NCI-H1436 treated with DMSO at 0.1 percent for 48 hours (cell line): ENCODE measurements at regions not wholly inside any gene's neighbourhood (a gene's known extent, or its start where the extent isn't known, plus 50 kb on each side); places are given as distances from the start of the nearest gene placed in this dataset.
"Not testable (repeated sequence)": the region's sequence is repeated elsewhere in the genome, so short reads cannot be mapped to it uniquely, and the experiment has no call there.

Experiments
- DNase-seq: peaks from one replicate; lab custom pipeline; 2025; lab: John Stamatoyannopoulos, UW

DNA sequence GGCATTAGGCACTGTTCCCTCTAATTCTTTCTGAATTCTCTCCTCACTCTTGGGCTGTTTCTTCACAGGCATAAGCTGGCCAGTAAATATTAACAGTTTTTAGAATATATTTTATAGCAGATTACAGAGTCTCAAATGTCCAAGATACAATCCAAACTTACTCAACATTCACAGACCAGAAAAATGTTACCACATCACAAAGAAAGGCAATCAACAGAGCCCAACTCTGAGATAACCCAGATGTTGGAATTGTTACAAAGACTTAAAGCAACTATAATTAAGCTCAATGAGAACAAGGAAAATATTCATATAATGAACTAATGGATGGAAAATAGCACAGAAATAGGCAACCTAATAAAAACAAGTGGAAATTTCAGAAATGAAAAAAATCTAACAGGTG lies 401.1 kb upstream of the RGMB start:
- DNase-seq, result no peak

GRCh38 chr5:98391921-98392625 lies 381.4 kb upstream of the RGMB start:
- no peak for DNase-seq

- not testable (repeated sequence) for DNase-seq
Observed at GRCh38 chr5:98393205-98393604, 380.3 kb upstream of the RGMB start.

DNA sequence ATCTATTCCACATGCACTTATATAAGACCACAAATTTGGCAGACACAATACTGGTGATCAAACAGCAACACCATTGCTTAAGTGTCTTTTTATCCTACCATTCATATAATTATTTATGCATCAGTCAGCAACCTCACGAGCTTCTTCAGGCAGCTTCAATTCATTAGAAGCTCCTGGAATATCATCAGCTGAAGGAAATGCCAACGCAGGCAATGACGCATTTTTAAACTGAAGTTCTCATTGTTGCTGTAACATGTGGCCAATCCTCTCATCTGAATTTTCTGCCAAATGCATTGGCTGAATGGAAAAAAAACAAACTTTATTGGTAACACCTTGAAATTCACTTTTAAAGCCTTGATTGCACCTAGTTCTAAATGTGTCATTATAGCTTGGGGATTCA lies 376.4 kb upstream of the RGMB start:
- no peak for DNase-seq

DNA sequence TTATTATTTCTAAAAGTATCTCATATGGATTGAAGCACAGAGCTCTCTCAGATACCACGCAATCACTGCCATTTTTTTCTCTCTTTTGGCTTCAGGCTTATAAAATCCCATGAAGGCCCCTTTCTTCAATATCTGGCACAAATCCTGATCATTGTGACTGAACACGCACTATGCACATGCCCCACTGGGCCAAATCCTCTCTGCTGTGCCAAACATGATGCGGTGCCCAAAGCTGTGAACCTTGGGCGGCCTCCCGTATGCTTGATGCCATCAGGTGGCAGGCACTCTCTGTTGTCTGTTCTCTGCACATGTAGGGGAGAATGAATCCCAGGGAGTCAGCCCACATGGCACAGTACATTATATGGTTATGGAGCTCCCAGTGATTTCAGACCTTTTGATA lies 375.0 kb upstream of the RGMB start:
- DNase-seq, result no peak

DNA sequence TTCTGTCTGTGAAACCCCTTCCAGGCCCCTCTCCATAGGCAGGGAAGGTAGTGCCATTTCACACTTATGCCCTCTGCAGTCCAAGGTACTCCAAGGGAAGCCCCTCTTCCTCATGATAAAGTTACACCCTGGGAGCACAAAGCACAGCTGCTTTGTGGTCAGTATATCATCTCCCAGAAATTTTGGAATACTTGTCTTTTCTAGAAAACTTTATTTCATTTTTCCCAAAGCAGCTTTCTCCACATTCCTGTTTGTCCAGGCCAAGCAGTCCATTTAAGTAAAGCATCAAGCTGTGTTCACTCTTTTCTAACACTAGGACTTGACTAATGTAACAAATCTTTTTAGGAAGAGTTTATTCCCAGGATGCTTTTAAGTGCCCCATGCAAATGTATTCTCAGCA lies 371.8 kb upstream of the RGMB start:
- no peak for DNase-seq

DNA sequence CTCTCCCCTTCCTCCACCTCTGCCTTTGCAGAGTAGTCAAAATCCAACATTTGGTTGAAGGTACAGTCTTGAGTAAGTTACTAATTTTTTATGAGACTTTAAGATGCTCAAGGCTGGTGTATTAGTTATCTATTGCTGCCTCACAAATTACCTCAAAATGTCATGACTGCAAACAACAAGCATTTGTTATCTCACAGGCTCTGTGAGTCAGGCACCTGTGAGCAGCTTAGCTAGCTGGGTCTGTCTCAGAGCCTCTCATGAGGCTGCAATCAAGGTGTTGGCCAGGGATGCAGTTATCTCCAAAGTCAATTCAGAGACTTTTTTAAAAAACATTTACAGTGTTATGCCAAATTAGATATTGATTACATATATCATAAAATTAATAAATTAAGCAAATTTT lies 371.3 kb upstream of the RGMB start:
- no peak for DNase-seq

- DNase-seq, result no peak
Observed at GRCh38 chr5:98403131-98403530, 370.3 kb upstream of the RGMB start.

- DNase-seq, result no peak
Observed at GRCh38 chr5:98414938-98415337, 358.5 kb upstream of the RGMB start.

DNA sequence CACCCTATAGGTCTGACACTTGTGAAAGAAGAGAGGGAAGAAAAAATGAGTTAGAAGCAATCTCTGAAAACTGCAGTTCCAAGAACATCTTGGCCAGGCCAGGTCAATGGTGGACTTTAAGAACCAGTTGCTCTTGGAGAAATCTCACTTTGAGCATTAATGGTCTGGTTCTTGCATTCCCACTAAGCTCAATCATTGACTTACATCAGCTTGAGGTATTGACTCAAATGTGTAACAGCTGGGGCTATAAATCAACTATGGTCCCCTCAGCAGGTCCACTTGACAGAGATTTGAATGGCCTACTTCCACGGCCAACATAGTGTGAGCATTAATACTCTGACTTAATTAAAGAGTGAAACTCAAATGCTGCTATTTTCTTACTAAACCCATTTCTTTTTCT lies 357.8 kb upstream of the RGMB start:
- no peak for DNase-seq

DNA sequence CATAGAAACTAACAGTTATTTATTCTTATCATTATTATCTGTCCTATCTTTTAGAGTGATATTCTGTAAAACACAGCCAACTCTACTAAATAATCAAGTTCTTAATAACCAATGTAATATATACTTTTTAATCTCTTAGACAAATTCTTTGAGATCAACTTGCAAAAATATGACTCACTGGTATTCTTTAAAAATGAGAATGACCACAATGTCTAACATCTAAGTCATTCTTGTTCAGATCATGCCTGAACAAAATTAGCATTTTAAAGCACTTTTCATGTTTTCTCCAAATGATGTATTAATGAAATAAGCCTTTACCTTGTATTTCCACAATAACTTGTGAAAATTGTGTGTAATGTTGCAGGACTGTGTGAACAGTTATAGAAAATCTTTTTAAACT lies 356.9 kb upstream of the RGMB start:
- DNase-seq, result no peak

DNA sequence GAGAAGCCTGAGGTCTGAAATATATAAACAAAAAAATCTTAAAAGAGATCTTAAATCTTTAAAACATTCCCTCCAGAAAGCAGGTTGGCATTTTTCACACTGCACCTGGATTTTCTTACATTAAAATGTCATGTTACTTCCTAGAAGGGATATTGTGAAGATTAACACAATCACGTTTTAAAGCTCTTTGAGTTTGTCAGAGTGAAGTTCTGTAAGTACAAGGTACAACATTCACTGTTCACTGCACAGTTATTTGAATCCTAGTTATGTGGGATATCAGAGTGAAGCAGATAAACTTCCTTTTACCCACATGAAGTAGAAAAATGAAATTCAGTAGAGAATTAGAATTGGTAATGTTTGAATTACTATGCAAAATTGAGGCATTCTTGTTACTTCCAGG lies 353.6 kb upstream of the RGMB start:
- no peak for DNase-seq

GRCh38 chr5:98424681-98425450 lies 348.6 kb upstream of the RGMB start:
- no peak for DNase-seq

DNA sequence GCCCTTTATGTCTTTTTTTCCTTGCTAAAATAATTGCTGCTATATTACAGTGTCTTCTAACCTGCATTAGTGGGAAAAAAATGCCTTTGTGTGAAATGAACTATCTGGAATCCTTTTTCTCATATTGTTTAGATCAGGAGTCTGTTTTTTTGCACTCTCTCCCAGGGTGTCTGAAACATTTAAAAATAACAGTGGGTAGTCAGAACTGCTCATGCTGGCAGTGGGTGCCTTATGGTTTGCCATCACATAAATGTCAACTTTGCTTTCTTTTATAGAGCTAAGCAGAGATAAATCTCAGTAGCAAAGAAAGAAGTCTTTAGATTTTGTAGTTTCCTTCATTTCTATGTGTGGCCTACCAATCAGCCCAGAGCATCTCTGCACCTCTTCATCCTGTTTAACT lies 347.8 kb upstream of the RGMB start:
- DNase-seq, result no peak

DNA sequence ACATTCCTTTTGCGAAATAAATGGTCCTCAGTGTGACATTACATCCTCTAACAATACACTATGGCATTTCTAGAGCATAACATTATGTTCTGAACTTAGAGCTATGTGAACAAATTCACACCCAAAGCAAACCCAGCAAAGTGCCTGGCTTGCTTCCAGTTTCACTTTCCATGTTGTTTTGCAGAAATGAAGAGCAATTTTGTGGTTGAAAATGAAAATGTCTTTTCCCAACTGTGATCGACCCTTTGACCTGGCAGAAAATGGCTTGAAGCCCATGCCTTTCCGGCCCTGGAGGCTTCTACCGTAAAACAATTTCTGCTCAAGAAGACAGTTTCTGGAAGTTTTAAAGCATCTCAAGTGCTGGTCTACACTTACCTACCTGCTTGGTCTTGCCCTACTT lies 344.7 kb upstream of the RGMB start:
- no peak for DNase-seq

DNA sequence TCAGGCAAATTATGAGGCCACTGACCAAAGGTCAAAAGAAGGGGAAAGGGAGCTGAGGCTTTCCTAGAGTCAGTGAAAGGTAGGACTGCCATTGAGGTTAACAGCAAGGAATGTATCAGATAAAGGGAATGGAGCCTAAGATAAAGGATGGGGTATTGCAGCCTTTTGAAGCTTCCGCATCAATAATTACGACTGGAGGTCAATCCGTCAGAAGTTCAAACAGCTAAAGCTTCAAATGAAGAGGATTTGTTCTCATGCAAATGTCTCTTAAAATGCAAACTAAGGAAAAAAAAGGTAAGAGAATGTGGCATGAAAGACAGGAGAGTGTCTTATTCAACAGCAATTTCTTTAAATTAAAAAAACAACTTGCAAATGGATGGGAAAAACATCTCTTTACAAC lies 341.1 kb upstream of the RGMB start:
- DNase-seq, result no peak

GRCh38 chr5:98433022-98433421 lies 340.4 kb upstream of the RGMB start:
- no peak for DNase-seq

DNA sequence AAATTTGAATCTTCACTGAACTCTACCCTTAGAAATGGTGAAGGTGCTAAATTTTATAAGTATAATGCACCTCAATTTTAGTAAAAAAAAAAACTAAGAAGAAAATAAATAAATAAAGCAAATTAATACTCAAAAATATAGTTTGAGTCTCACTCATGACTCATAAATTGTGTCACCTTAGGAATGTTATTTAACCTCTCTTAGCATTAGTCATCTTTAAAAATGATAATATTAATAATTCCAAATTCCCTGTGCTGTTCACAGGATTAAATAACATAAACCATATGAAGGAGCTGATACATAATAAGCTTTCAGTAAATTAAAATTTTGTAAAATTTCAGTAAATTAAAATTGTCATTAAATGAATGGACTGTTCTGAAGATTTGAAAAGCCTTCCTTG lies 339.8 kb upstream of the RGMB start:
- DNase-seq, result no peak

DNA sequence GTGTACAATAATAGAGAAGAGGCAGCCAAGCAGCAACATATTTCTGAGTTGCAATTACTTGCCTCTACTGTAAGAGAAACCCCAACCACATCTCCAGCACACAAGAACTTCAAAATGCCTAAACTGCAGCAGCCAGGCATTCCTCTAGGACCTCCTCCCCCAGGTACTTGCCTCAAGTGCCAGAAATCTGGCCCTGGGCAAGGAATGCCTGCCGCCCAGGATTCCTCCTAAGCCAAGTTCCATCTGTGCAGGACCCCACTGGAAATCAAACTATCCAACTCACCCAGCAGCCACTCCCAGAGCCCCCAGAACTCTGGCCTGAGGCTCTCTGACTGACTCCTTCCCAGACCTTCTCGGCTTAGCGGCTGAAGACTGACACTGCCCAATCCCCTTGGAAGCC lies 336.8 kb upstream of the RGMB start:
- DNase-seq, result no peak

DNA sequence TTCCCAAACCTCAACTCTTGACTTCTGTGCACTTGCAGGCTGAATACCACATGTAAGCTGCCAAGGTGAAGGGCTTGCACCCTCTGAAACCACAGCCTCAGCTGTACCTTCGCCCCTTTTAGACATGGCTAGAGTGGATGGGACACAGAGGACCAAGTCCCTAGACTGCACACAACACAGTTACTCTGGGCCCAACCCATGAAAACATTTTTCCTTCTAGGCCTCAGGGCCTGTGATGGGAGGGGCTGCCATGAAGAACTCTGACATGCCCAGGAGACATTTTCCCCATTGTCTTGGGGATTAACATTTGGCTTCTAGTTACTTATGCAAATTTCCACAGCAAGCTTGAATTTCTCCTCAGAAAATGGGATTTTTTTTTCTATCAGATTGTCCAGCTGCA lies 331.0 kb upstream of the RGMB start:
- DNase-seq, result no peak

GRCh38 chr5:98443881-98444280 lies 329.6 kb upstream of the RGMB start:
- no peak for DNase-seq

- no peak for DNase-seq
Observed at GRCh38 chr5:98453296-98453695, 320.2 kb upstream of the RGMB start.

DNA sequence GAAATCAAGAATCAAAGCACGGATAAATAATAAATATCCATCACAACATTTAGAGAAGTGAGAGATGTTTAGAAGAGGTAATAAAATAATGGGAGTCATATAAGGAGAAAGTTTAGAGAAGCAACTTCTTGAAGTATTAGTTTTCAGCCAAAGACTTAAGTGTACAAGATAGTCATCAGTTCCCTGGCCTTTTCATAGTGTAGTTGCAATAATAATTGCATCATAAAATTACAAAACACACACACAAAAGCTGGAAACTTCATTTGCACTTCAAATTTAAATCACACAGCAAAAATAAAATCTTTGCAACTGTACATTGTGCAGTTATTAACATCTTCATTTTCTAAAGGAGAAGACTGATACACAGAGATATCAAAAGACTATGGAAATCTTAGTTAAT lies 319.1 kb upstream of the RGMB start:
- DNase-seq, result no peak

DNA sequence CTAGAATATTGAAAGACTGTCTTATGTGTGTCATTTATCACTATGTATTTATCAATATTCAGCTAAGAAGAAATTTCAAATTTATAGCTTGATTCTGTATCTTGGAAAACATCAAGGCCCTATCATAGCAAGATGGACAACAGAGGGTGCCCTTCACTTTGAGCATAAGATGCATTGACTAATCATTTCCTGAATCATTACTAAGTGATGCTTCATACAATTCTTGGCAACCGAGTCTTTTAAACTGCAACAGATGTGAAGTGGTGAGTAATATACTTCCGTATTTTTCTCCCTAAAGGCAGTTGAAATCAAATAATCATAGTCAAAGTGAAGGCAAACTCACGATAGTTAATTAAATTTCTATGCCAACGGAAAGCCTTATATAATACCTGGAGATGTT lies 318.6 kb upstream of the RGMB start:
- DNase-seq, result no peak
